ENCODE measurements at regions not wholly inside any gene's neighbourhood (a gene's known extent, or its start where the extent isn't known, plus 50 kb on each side); places are given as distances from the start of the nearest gene placed in this dataset.

DNA sequence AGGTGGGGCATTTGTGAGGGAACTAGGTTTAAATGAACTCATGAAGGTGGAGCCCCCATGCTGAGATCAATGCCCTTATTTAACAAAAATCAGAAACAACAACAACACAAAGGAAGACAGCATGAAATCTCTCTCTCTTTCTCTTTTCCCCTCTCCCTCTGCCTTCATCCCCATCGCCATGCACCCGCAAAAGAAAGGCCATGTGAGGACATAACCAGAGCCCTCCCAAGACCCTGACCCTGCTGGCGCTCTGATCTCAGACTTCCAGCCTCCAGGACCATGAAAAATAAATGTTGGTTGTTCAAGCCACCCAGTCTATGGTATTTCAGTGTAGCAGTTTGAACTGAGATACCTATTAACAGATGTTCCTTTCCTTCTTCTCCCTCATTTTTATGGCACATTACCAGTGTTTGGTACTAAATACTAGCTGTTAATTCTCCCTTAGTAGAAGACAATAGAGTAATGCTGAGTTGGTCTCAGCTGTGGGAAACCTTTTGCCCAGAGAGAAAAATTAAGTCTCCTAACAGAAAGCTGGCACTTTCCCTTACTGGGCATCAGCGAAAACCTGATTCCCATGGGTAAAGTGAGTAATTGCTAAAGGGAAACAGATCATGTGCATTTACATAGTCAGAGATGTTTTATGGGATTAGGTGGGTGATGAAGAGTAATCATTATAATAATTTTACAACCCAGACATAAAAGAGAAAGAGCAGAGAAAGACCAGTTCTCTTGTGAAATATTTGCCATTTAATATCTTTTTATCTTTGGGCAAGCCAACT lies 264.0 kb upstream of the PLEKHG7 start:
- H3K27ac Mint-ChIP-seq (ENCODE audit: low read depth, unreplicated experiment) = peak overlapping the region; percentile 44
- TF ChIP-seq, protein P1, sequence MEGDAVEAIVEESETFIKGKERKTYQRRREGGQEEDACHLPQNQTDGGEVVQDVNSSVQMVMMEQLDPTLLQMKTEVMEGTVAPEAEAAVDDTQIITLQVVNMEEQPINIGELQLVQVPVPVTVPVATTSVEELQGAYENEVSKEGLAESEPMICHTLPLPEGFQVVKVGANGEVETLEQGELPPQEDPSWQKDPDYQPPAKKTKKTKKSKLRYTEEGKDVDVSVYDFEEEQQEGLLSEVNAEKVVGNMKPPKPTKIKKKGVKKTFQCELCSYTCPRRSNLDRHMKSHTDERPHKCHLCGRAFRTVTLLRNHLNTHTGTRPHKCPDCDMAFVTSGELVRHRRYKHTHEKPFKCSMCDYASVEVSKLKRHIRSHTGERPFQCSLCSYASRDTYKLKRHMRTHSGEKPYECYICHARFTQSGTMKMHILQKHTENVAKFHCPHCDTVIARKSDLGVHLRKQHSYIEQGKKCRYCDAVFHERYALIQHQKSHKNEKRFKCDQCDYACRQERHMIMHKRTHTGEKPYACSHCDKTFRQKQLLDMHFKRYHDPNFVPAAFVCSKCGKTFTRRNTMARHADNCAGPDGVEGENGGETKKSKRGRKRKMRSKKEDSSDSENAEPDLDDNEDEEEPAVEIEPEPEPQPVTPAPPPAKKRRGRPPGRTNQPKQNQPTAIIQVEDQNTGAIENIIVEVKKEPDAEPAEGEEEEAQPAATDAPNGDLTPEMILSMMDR (IDR thresholded peaks at IDR 0.05; ENCODE audit: unreplicated experiment) = no peak
- no peaks in the 10 kb centered on the region for H3K36me3 Mint-ChIP-seq (ENCODE audit: insufficient read depth, unreplicated experiment)
- intact Hi-C loops (cut with micrococcal nuclease) = loop anchor here (10.0 kb wide), 1 partner anchor 116 kb away; no protein-coding TSS in a partner anchor
- ChIA-PET POLR2A (interaction anchor here (1.1 to 2.7 kb wide), 6 partner anchors 15 to 293 kb away, joined by 3 to 11 read pairs (median 5); partner anchors contain the start of gene BTG1), CTCF (interaction anchor here (0.6 to 0.7 kb wide), 2 partner anchors 21 to 154 kb away, joined by 3 read pairs; no protein-coding TSS in a partner anchor)
- DNase-seq (ENCODE audit: unreplicated experiment) = peak; percentile 28
- peaks cover 28% of the 10 kb centered on the region for H3K4me1 Mint-ChIP-seq (ENCODE audit: insufficient read depth, unreplicated experiment)
- H3K27me3 Mint-ChIP-seq (ENCODE audit: insufficient read depth, unreplicated experiment) = no peaks in the 10 kb centered on the region
- no peaks in the 10 kb centered on the region for H3K9me3 Mint-ChIP-seq (ENCODE audit: unreplicated experiment)
- no peak overlapping the region for H3K4me3 Mint-ChIP-seq (ENCODE audit: unreplicated experiment)
- no TSS peak for BruUV-seq (replicated peaks)

DNA sequence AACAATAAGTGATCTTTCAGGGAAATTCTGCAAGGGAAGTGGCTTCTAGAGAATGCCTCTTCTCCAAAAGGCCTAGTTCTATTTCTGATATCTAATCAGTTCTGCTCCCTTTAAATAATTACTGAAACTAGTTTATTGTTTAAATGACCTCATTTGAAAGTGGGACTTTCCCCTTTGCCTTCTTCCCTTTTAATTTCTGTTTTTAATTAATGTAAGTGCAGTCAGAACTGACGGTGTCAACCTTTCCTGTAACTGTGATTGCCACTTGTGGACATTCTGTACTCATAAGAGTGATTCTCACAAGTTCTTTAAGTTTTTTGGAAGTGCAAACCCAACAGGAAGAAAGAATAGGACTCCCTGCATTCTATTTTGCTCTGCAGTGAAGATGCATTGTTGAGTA lies 265.3 kb upstream of the PLEKHG7 start:
- DNase-seq (ENCODE audit: unreplicated experiment) = no peak
- no peaks in the 10 kb centered on the region for H3K9me3 Mint-ChIP-seq (ENCODE audit: unreplicated experiment)
- CTCF ChIA-PET = no interaction called here
- POLR2A ChIA-PET = no interaction called here
- H3K27ac Mint-ChIP-seq (ENCODE audit: low read depth, unreplicated experiment) = no peak overlapping the region
- BruUV-seq (replicated peaks) = no TSS peak
- no peak overlapping the region for H3K4me3 Mint-ChIP-seq (ENCODE audit: unreplicated experiment)
- no peaks in the 10 kb centered on the region for H3K36me3 Mint-ChIP-seq (ENCODE audit: insufficient read depth, unreplicated experiment)
- H3K27me3 Mint-ChIP-seq (ENCODE audit: insufficient read depth, unreplicated experiment) = no peaks in the 10 kb centered on the region
- peaks cover 20% of the 10 kb centered on the region for H3K4me1 Mint-ChIP-seq (ENCODE audit: insufficient read depth, unreplicated experiment)
- intact Hi-C loops (cut with micrococcal nuclease) = loop anchor here (10.0 kb wide), 1 partner anchor 117 kb away; no protein-coding TSS in a partner anchor
- TF ChIP-seq, protein P1 (IDR thresholded peaks at IDR 0.05; ENCODE audit: unreplicated experiment) = no peak

DNA sequence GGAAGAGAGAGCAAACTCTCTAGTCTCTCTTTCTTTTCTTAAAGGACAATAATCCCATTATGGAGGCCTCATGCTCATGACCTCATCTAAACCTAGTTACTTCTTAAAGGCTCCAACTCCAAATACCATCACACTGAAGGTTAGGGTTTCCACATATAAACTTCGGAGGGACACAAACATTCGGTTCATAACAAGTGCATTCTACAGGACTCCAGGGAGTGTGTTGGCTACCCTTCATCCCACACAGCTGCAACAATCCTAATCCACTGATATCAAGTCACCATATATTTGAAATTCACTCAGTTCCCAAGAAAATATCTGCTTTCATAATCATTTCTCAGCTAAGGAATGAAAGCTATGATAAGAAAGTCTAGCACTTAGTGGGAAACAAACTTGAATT lies 265.9 kb upstream of the PLEKHG7 start:
- Mint-ChIP-seq H3K4me1 (ENCODE audit: insufficient read depth, unreplicated experiment) (peaks cover 20% of the 10 kb centered on the region), H3K36me3 (ENCODE audit: insufficient read depth, unreplicated experiment) (no peaks in the 10 kb centered on the region), H3K4me3 (ENCODE audit: unreplicated experiment) (no peak overlapping the region), H3K27me3 (ENCODE audit: insufficient read depth, unreplicated experiment) (no peaks in the 10 kb centered on the region), H3K9me3 (ENCODE audit: unreplicated experiment) (no peaks in the 10 kb centered on the region), H3K27ac (ENCODE audit: low read depth, unreplicated experiment) (no peak overlapping the region)
- POLR2A ChIA-PET = no interaction called here
- BruUV-seq (replicated peaks) = no TSS peak
- TF ChIP-seq, protein P1 (IDR thresholded peaks at IDR 0.05; ENCODE audit: unreplicated experiment) = no peak
- no peak for DNase-seq (ENCODE audit: unreplicated experiment)
- intact Hi-C loops (cut with micrococcal nuclease) = loop anchor here (10.0 kb wide), 1 partner anchor 118 kb away; no protein-coding TSS in a partner anchor
- CTCF ChIA-PET = no interaction called here

DNA sequence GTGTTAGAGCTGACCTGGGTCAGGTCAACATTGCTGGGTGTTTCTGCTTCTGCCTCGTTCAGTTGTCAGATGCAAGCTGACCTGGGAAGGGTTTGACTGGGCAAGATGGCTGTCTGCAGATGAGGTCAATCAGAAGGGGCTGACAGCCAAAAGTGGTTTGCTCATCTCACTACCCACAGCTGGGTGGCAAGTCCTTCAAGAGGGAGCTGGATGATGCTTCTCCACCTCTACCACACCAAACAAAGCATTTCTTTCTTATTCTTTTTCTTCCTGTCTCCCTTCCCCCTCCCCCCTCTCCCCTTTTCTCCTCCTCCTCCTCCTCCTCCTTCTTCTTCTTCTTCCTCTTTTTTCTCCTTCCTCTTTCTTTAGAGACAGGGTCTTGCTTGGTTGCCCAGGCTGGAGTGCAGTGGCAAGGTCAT lies 268.2 kb upstream of the PLEKHG7 start:
- POLR2A ChIA-PET = no interaction called here
- BruUV-seq (replicated peaks) = no TSS peak
- no peaks in the 10 kb centered on the region for H3K9me3 Mint-ChIP-seq (ENCODE audit: unreplicated experiment)
- no peaks in the 10 kb centered on the region for H3K27me3 Mint-ChIP-seq (ENCODE audit: insufficient read depth, unreplicated experiment)
- TF ChIP-seq, protein P1 (IDR thresholded peaks at IDR 0.05; ENCODE audit: unreplicated experiment) = no peak
- DNase-seq (ENCODE audit: unreplicated experiment) = no peak
- H3K36me3 Mint-ChIP-seq (ENCODE audit: insufficient read depth, unreplicated experiment) = no peaks in the 10 kb centered on the region
- intact Hi-C loops (cut with micrococcal nuclease) = loop anchor here (10.0 kb wide), 1 partner anchor 120 kb away; no protein-coding TSS in a partner anchor
- no peak overlapping the region for H3K27ac Mint-ChIP-seq (ENCODE audit: low read depth, unreplicated experiment)
- CTCF ChIA-PET = no interaction called here
- peaks cover 12% of the 10 kb centered on the region for H3K4me1 Mint-ChIP-seq (ENCODE audit: insufficient read depth, unreplicated experiment)
- no peak overlapping the region for H3K4me3 Mint-ChIP-seq (ENCODE audit: unreplicated experiment)

All from MCF 10A (cell line).